ENCODE measurements at regions not wholly inside any gene's neighbourhood (a gene's known extent, or its start where the extent isn't known, plus 50 kb on each side); places are given as distances from the start of the nearest gene placed in this dataset.

- 95% methylated on average over 3 of the region's 3 CpGs for WGBS (ENCODE audit: insufficient coverage)
- CTCF ChIA-PET, result no interaction called here
- no peaks in the 10 kb centered on the region for H3K9me3 ChIP-seq (ENCODE audit: control extremely low read depth in 1 of 5, control insufficient read depth in 4 of 5, insufficient read depth in 2 of 5, low read depth in 1 of 5, low read length in 4 of 5)
- peaks cover 0 to 3% (median 0%) of the 10 kb centered on the region in 5 experiments for H3K27me3 ChIP-seq (replicated peaks in 2 of 5; ENCODE audit: control insufficient read depth in 4 of 5, insufficient read depth in 5 of 5, low read length in 4 of 5)
- no peaks in the 10 kb centered on the region for H3K36me3 ChIP-seq (ENCODE audit: control insufficient read depth in 4 of 4, insufficient read depth in 4 of 4, low read length in 3 of 4)
- H3K27ac ChIP-seq (ENCODE audit: insufficient read depth in 1 of 2, low read depth in 1 of 2, low read length in 2 of 2, poor library complexity in 1 of 2, severe bottlenecking in 2 of 2), result no peak overlapping the region
- peaks cover 0 to 7% (median 0%) of the 10 kb centered on the region in 4 experiments for H3K4me1 ChIP-seq (ENCODE audit: control extremely low read depth in 1 of 4, control insufficient read depth in 4 of 4, insufficient read depth in 4 of 4, low read length in 3 of 4)
- H3K4me3 ChIP-seq (ENCODE audit: control insufficient read depth in 1 of 7, extremely low read depth in 1 of 7, insufficient read depth in 4 of 7, low read depth in 2 of 7, low read length in 6 of 7), result no peak overlapping the region
- DNase-seq, result no peak
- POLR2A ChIA-PET, result no interaction called here
These were observed 298.0 kb downstream of the TRIB2 start for GRCh38 chr2:13014783-13015182.

GRCh38 chr2:13015532-13016320, 299.0 kb downstream of the TRIB2 start:
- Histone ChIP-seq H3K27me3 (replicated peaks in 2 of 5; ENCODE audit: control insufficient read depth in 4 of 5, insufficient read depth in 5 of 5, low read length in 4 of 5) (no peaks in the 10 kb centered on the region), H3K9me3 (ENCODE audit: control extremely low read depth in 1 of 5, control insufficient read depth in 4 of 5, insufficient read depth in 2 of 5, low read depth in 1 of 5, low read length in 4 of 5) (no peaks in the 10 kb centered on the region), H3K4me1 (ENCODE audit: control extremely low read depth in 1 of 4, control insufficient read depth in 4 of 4, insufficient read depth in 4 of 4, low read length in 3 of 4) (peaks cover 0 to 13% (median 2%) of the 10 kb centered on the region in 4 experiments), H3K27ac (ENCODE audit: insufficient read depth in 1 of 2, low read depth in 1 of 2, low read length in 2 of 2, poor library complexity in 1 of 2, severe bottlenecking in 2 of 2) (no peak overlapping the region), H3K4me3 (ENCODE audit: control insufficient read depth in 1 of 7, extremely low read depth in 1 of 7, insufficient read depth in 4 of 7, low read depth in 2 of 7, low read length in 6 of 7) (no peak overlapping the region), H3K36me3 (ENCODE audit: control insufficient read depth in 4 of 4, insufficient read depth in 4 of 4, low read length in 3 of 4) (no peaks in the 10 kb centered on the region)
- ChIA-PET CTCF (interaction anchor here (1.1 to 1.2 kb wide), 2 partner anchors 8 to 1182 kb away, joined by 3 read pairs; no protein-coding TSS in a partner anchor), POLR2A (no interaction called here)
- no CpG with 5 or more reads among the region's 2 CpGs for WGBS (ENCODE audit: insufficient coverage)
- DNase-seq, result no peak

- ChIA-PET CTCF (interaction anchor here (3.3 kb wide), 1 partner anchor 11 kb away, joined by 13 read pairs; no protein-coding TSS in a partner anchor), POLR2A (no interaction called here)
- Histone ChIP-seq H3K27ac (ENCODE audit: insufficient read depth in 1 of 2, low read depth in 1 of 2, low read length in 2 of 2, poor library complexity in 1 of 2, severe bottlenecking in 2 of 2) (no peak overlapping the region), H3K9me3 (ENCODE audit: control extremely low read depth in 1 of 5, control insufficient read depth in 4 of 5, insufficient read depth in 2 of 5, low read depth in 1 of 5, low read length in 4 of 5) (no peaks in the 10 kb centered on the region), H3K4me3 (ENCODE audit: control insufficient read depth in 1 of 7, extremely low read depth in 1 of 7, insufficient read depth in 4 of 7, low read depth in 2 of 7, low read length in 6 of 7) (no peak overlapping the region), H3K27me3 (replicated peaks in 2 of 5; ENCODE audit: control insufficient read depth in 4 of 5, insufficient read depth in 5 of 5, low read length in 4 of 5) (no peaks in the 10 kb centered on the region), H3K4me1 (ENCODE audit: control extremely low read depth in 1 of 4, control insufficient read depth in 4 of 4, insufficient read depth in 4 of 4, low read length in 3 of 4) (peaks cover 0 to 13% (median 2%) of the 10 kb centered on the region in 4 experiments), H3K36me3 (ENCODE audit: control insufficient read depth in 4 of 4, insufficient read depth in 4 of 4, low read length in 3 of 4) (no peaks in the 10 kb centered on the region)
- DNase-seq, result no peak
- 93% methylated on average over 2 of the region's 2 CpGs for WGBS (ENCODE audit: insufficient coverage)
These were observed 301.8 kb downstream of the TRIB2 start for GRCh38 chr2:13018490-13018889.

- WGBS (ENCODE audit: insufficient coverage), result no CpG with 5 or more reads among the region's 3 CpGs
- CTCF ChIA-PET, result interaction anchor here (1.1 to 3.3 kb wide), 2 partner anchors 13 to 1186 kb away, joined by 3 to 13 read pairs; no protein-coding TSS in a partner anchor
- H3K4me3 ChIP-seq (ENCODE audit: control insufficient read depth in 1 of 7, extremely low read depth in 1 of 7, insufficient read depth in 4 of 7, low read depth in 2 of 7, low read length in 6 of 7), result peak overlapping the region in 1 of 7 experiments; percentile 48
These were observed 303.0 kb downstream of the TRIB2 start for GRCh38 chr2:13019781-13020180.

GRCh38 chr2:13020469-13020868, 303.7 kb downstream of the TRIB2 start:
- Histone ChIP-seq H3K27me3 (replicated peaks in 2 of 5; ENCODE audit: control insufficient read depth in 4 of 5, insufficient read depth in 5 of 5, low read length in 4 of 5) (no peaks in the 10 kb centered on the region), H3K36me3 (ENCODE audit: control insufficient read depth in 4 of 4, insufficient read depth in 4 of 4, low read length in 3 of 4) (no peaks in the 10 kb centered on the region), H3K9me3 (ENCODE audit: control extremely low read depth in 1 of 5, control insufficient read depth in 4 of 5, insufficient read depth in 2 of 5, low read depth in 1 of 5, low read length in 4 of 5) (no peaks in the 10 kb centered on the region), H3K4me1 (ENCODE audit: control extremely low read depth in 1 of 4, control insufficient read depth in 4 of 4, insufficient read depth in 4 of 4, low read length in 3 of 4) (peaks cover 0 to 13% (median 2%) of the 10 kb centered on the region in 4 experiments), H3K27ac (ENCODE audit: insufficient read depth in 1 of 2, low read depth in 1 of 2, low read length in 2 of 2, poor library complexity in 1 of 2, severe bottlenecking in 2 of 2) (no peak overlapping the region), H3K4me3 (ENCODE audit: control insufficient read depth in 1 of 7, extremely low read depth in 1 of 7, insufficient read depth in 4 of 7, low read depth in 2 of 7, low read length in 6 of 7) (no peak overlapping the region)
- DNase-seq, result no peak
- ChIA-PET POLR2A (no interaction called here), CTCF (interaction anchor here (1.4 to 3.3 kb wide), 2 partner anchors 13 kb away, joined by 9 to 13 read pairs; no protein-coding TSS in a partner anchor)
- WGBS (ENCODE audit: insufficient coverage), result 71% methylated on average over 1 of the region's 3 CpGs

More at GRCh38 chr2:13019781-13020180, 303.0 kb downstream of the TRIB2 start:
- peak; percentile 17 to 86 (median 74) for DNase-seq
- Histone ChIP-seq H3K36me3 (ENCODE audit: control insufficient read depth in 4 of 4, insufficient read depth in 4 of 4, low read length in 3 of 4) (no peaks in the 10 kb centered on the region), H3K9me3 (ENCODE audit: control extremely low read depth in 1 of 5, control insufficient read depth in 4 of 5, insufficient read depth in 2 of 5, low read depth in 1 of 5, low read length in 4 of 5) (no peaks in the 10 kb centered on the region), H3K27me3 (replicated peaks in 2 of 5; ENCODE audit: control insufficient read depth in 4 of 5, insufficient read depth in 5 of 5, low read length in 4 of 5) (no peaks in the 10 kb centered on the region), H3K4me1 (ENCODE audit: control extremely low read depth in 1 of 4, control insufficient read depth in 4 of 4, insufficient read depth in 4 of 4, low read length in 3 of 4) (peaks cover 0 to 13% (median 2%) of the 10 kb centered on the region in 4 experiments), H3K27ac (ENCODE audit: insufficient read depth in 1 of 2, low read depth in 1 of 2, low read length in 2 of 2, poor library complexity in 1 of 2, severe bottlenecking in 2 of 2) (no peak overlapping the region)
- POLR2A ChIA-PET, result no interaction called here

- Histone ChIP-seq H3K4me1 (ENCODE audit: control extremely low read depth in 1 of 4, control insufficient read depth in 4 of 4, insufficient read depth in 4 of 4, low read length in 3 of 4) (peaks cover 0 to 13% (median 2%) of the 10 kb centered on the region in 4 experiments), H3K36me3 (ENCODE audit: control insufficient read depth in 4 of 4, insufficient read depth in 4 of 4, low read length in 3 of 4) (no peaks in the 10 kb centered on the region), H3K27ac (ENCODE audit: insufficient read depth in 1 of 2, low read depth in 1 of 2, low read length in 2 of 2, poor library complexity in 1 of 2, severe bottlenecking in 2 of 2) (no peak overlapping the region), H3K27me3 (replicated peaks in 2 of 5; ENCODE audit: control insufficient read depth in 4 of 5, insufficient read depth in 5 of 5, low read length in 4 of 5) (no peaks in the 10 kb centered on the region), H3K9me3 (ENCODE audit: control extremely low read depth in 1 of 5, control insufficient read depth in 4 of 5, insufficient read depth in 2 of 5, low read depth in 1 of 5, low read length in 4 of 5) (no peaks in the 10 kb centered on the region), H3K4me3 (ENCODE audit: control insufficient read depth in 1 of 7, extremely low read depth in 1 of 7, insufficient read depth in 4 of 7, low read depth in 2 of 7, low read length in 6 of 7) (no peak overlapping the region)
- CTCF ChIA-PET, result interaction anchor here (1.4 kb wide), 1 partner anchor 14 kb away, joined by 9 read pairs; no protein-coding TSS in a partner anchor
- no CpG with 5 or more reads among the region's 3 CpGs for WGBS (ENCODE audit: insufficient coverage)
- peak in 1 of 3 donors; percentile 9 for DNase-seq
- POLR2A ChIA-PET, result no interaction called here
These were observed 304.8 kb downstream of the TRIB2 start for GRCh38 chr2:13021470-13021957.

- Histone ChIP-seq H3K27ac (ENCODE audit: insufficient read depth in 1 of 2, low read depth in 1 of 2, low read length in 2 of 2, poor library complexity in 1 of 2, severe bottlenecking in 2 of 2) (no peak overlapping the region), H3K9me3 (ENCODE audit: control extremely low read depth in 1 of 5, control insufficient read depth in 4 of 5, insufficient read depth in 2 of 5, low read depth in 1 of 5, low read length in 4 of 5) (peaks cover 0 to 3% (median 0%) of the 10 kb centered on the region in 5 experiments), H3K27me3 (replicated peaks in 2 of 5; ENCODE audit: control insufficient read depth in 4 of 5, insufficient read depth in 5 of 5, low read length in 4 of 5) (no peaks in the 10 kb centered on the region), H3K4me1 (ENCODE audit: control extremely low read depth in 1 of 4, control insufficient read depth in 4 of 4, insufficient read depth in 4 of 4, low read length in 3 of 4) (no peaks in the 10 kb centered on the region), H3K4me3 (ENCODE audit: control insufficient read depth in 1 of 7, extremely low read depth in 1 of 7, insufficient read depth in 4 of 7, low read depth in 2 of 7, low read length in 6 of 7) (no peak overlapping the region), H3K36me3 (ENCODE audit: control insufficient read depth in 4 of 4, insufficient read depth in 4 of 4, low read length in 3 of 4) (no peaks in the 10 kb centered on the region)
- ChIA-PET CTCF (no interaction called here), POLR2A (no interaction called here)
- DNase-seq, result no peak
- 100% methylated on average over 1 of the region's 2 CpGs for whole genome bisulfite sequencing (ENCODE audit: insufficient coverage)
These were observed 313.9 kb downstream of the TRIB2 start for GRCh38 chr2:13030606-13031005.

All from common myeloid progenitor, CD34-positive (primary cell).